ENCODE measurements at regions not wholly inside any gene's neighbourhood (a gene's known extent, or its start where the extent isn't known, plus 50 kb on each side); places are given as distances from the start of the nearest gene placed in this dataset.

GRCh38 chr9:33661176-33661575, 134.2 kb upstream of the PRSS3 start:
- no peak for TF ChIP-seq CTCF (IDR thresholded peaks at IDR 0.05)
- no peak for TF ChIP-seq EZH2 (IDR thresholded peaks at IDR 0.05; ENCODE audit: borderline replicate concordance, insufficient read depth, low read depth, low read length, poor library complexity, severe bottlenecking)

Measured in B cell (primary cell).